GM13977 (cell line): ENCODE measurements at regions not wholly inside any gene's neighbourhood (a gene's known extent, or its start where the extent isn't known, plus 50 kb on each side); places are given as distances from the start of the nearest gene placed in this dataset.

ENCODE experiments used
- DNase-seq: peaks from one replicate; pipeline ENCODE4 v3.0.0; 2012; ENCODE audit warnings: low spot score
- CTCF ChIP-seq: IDR thresholded peaks from 2 replicates; pipeline ENCODE4 v1.5.1; 2012; ENCODE audit warnings: mild to moderate bottlenecking, control low read depth; ENCODE audit not compliant: insufficient read depth; ENCODE audit errors: extremely low read depth, missing control alignments
- in situ Hi-C: fragments of 300-500 bp; cut with MboI; formaldehyde crosslinking; loops from one replicate; pipeline ENCODE4 v1.12.0; 2022; ENCODE audit warnings: low sequenced_read_pairs, low pct_unique_long_range_greater_than_20kb, mixed read lengths, inconsistent platforms; ENCODE audit not compliant: unreplicated experiment

- TF ChIP-seq CTCF: no peak
- no peak for DNase-seq
- in situ Hi-C loops: no loop called here
Observed at GRCh38 chr15:96462768-96463750, 132.6 kb downstream of the NR2F2 start.

- DNase-seq: no peak
- TF ChIP-seq CTCF: no peak
- in situ Hi-C loops: no loop called here
Observed at GRCh38 chr15:96466389-96466947, 136.0 kb downstream of the NR2F2 start.

GRCh38 chr15:96468036-96468435 is 137.5 kb downstream of the NR2F2 start:
- in situ Hi-C loops: no loop called here
- no peak for TF ChIP-seq CTCF

GRCh38 chr15:96470681-96471310 is 140.3 kb downstream of the NR2F2 start:
- TF ChIP-seq CTCF: no peak
- in situ Hi-C loops: no loop called here
- DNase-seq: no peak

More at GRCh38 chr15:96468036-96468435, 137.5 kb downstream of the NR2F2 start:
- no peak for DNase-seq

- in situ Hi-C loops: no loop called here
- no peak for DNase-seq
- no peak for TF ChIP-seq CTCF
Observed at GRCh38 chr15:96472681-96473080, 142.2 kb downstream of the NR2F2 start.

- no peak for TF ChIP-seq CTCF
- in situ Hi-C loops: no loop called here
- DNase-seq: no peak
Observed at GRCh38 chr15:96473556-96473955, 143.1 kb downstream of the NR2F2 start.
